OCI-LY3 (cell line): ENCODE measurements at regions not wholly inside any gene's neighbourhood (a gene's known extent, or its start where the extent isn't known, plus 50 kb on each side); places are given as distances from the start of the nearest gene placed in this dataset.
A peak's percentile ranks its signal among the peaks of the same experiment; 100 is the strongest.

ENCODE experiments used
- H2AFZ ChIP-seq: fragments of 200-600, 300-600 bp; shearing (Covaris generic); 2 replicates; pipeline ENCODE4 v1.6.0; 2014; ENCODE audit warnings: antibody characterized with exemption, low read depth, low read length
- H3K27ac ChIP-seq: fragments of 200-600, 300-600 bp; sonication (generic); 2 replicates; pipeline ENCODE4 v1.5.1; 2014; ENCODE audit warnings: mild to moderate bottlenecking, low read length, moderate library complexity, mixed read lengths
- H3K27me3 ChIP-seq: fragments of 200-600, 300-600 bp; sonication (generic); 2 replicates; pipeline ENCODE4 v1.6.1; 2014; ENCODE audit warnings: low read depth, low read length, mixed read lengths
- H3K36me3 ChIP-seq: fragments of 200-600, 300-600 bp; sonication (generic); replicated peaks from 2 replicates; pipeline ENCODE3; 2014; ENCODE audit warnings: low read depth, low read length, mixed read lengths
- H3K4me1 ChIP-seq: fragments of 300-600, 200-600 bp; sonication (generic); 2 replicates; pipeline ENCODE4 v1.6.1; 2014; ENCODE audit warnings: low read length, mixed read lengths
- H3K4me2 ChIP-seq: fragments of 200-600, 300-600 bp; sonication (generic); 2 replicates; pipeline ENCODE4 v1.6.1; 2014; ENCODE audit warnings: low read length, mixed read lengths
- H3K4me3 ChIP-seq: fragments of 300-600, 200-600 bp; sonication (generic); 2 replicates; pipeline ENCODE4 v1.5.1; 2014; ENCODE audit warnings: antibody characterized with exemption, mild to moderate bottlenecking, low read length, moderate library complexity
- H3K79me2 ChIP-seq: fragments of 300-600, 200-600 bp; shearing (Covaris generic); 2 replicates; pipeline ENCODE4 v1.6.1; 2014; ENCODE audit warnings: mild to moderate bottlenecking, low read length, mixed read lengths
- H3K9ac ChIP-seq: fragments of 300-600, 200-600 bp; shearing (Covaris generic); 2 replicates; pipeline ENCODE4 v1.6.0; 2014; ENCODE audit warnings: mild to moderate bottlenecking, low read length, moderate library complexity
- H3K9me3 ChIP-seq: fragments of 200-600, 300-600 bp; shearing (Covaris generic); 2 replicates; pipeline ENCODE4 v1.6.1; 2014; ENCODE audit warnings: low read length, mixed read lengths; ENCODE audit not compliant: insufficient read depth
- H4K20me1 ChIP-seq: fragments of 200-600, 300-600 bp; sonication (generic); 2 replicates; pipeline ENCODE4 v1.6.1; 2016; ENCODE audit warnings: low read length, mixed read lengths; ENCODE audit not compliant: insufficient read depth
- CTCF ChIP-seq: fragments of 200-600, 300-600 bp; sonication (generic); IDR thresholded peaks from 2 replicates; pipeline ENCODE4 v1.5.1; 2014; ENCODE audit warnings: antibody characterized with exemption, low read length, low read depth
- EZH2phosphoT487 ChIP-seq: fragments of 200-600 bp; shearing (Covaris generic); IDR thresholded peaks from 2 replicates; pipeline ENCODE4 v1.6.1; 2018; ENCODE audit warnings: antibody characterized with exemption, mixed run types, low read depth

- H4K20me1 ChIP-seq: no peaks in the 10 kb centered on the region
- H3K4me3 ChIP-seq: peak overlapping the region; percentile 4; the same call in 1 of the 2 replicates
- H3K9ac ChIP-seq: no peak overlapping the region
- no peaks in the 10 kb centered on the region for H3K27me3 ChIP-seq
- H3K9me3 ChIP-seq: no peaks in the 10 kb centered on the region
- no peaks in the 10 kb centered on the region for H3K79me2 ChIP-seq
- H2AFZ ChIP-seq: no peak overlapping the region
- H3K4me1 ChIP-seq: peaks cover 12% of the 10 kb centered on the region
- TF ChIP-seq EZH2phosphoT487 (no peak), CTCF (no peak)
- no peaks in the 10 kb centered on the region for H3K36me3 ChIP-seq
- peak overlapping the region; percentile 48 for H3K4me2 ChIP-seq
- no peak overlapping the region for H3K27ac ChIP-seq
Measured at GRCh38 chr3:30221619-30222018, 384.8 kb upstream of the TGFBR2 start.

- TF ChIP-seq EZH2phosphoT487: no peak
- no peak for TF ChIP-seq CTCF
- Histone ChIP-seq H3K4me2 (no peak overlapping the region), H3K9me3 (no peaks in the 10 kb centered on the region), H3K27me3 (no peaks in the 10 kb centered on the region), H3K79me2 (no peaks in the 10 kb centered on the region), H4K20me1 (no peaks in the 10 kb centered on the region), H3K4me3 (no peak overlapping the region), H3K36me3 (no peaks in the 10 kb centered on the region), H2AFZ (no peak overlapping the region), H3K27ac (no peak overlapping the region), H3K9ac (no peak overlapping the region), H3K4me1 (peaks cover 12% of the 10 kb centered on the region)
Measured at GRCh38 chr3:30222441-30222840, 384.0 kb upstream of the TGFBR2 start.

GRCh38 chr3:30225021-30225420, 381.4 kb upstream of the TGFBR2 start:
- H3K9ac ChIP-seq: no peak overlapping the region
- H3K4me1 ChIP-seq: peaks cover 12% of the 10 kb centered on the region
- no peak overlapping the region for H3K4me2 ChIP-seq
- H3K27me3 ChIP-seq: no peaks in the 10 kb centered on the region
- no peaks in the 10 kb centered on the region for H3K79me2 ChIP-seq
- no peak overlapping the region for H3K27ac ChIP-seq
- H3K36me3 ChIP-seq: no peaks in the 10 kb centered on the region
- H3K9me3 ChIP-seq: no peaks in the 10 kb centered on the region
- no peak for TF ChIP-seq CTCF
- TF ChIP-seq EZH2phosphoT487: no peak
- H4K20me1 ChIP-seq: no peaks in the 10 kb centered on the region
- H3K4me3 ChIP-seq: no peak overlapping the region
- no peak overlapping the region for H2AFZ ChIP-seq

GRCh38 chr3:30226601-30227151, 379.7 kb upstream of the TGFBR2 start:
- Histone ChIP-seq H3K9ac (no peak overlapping the region), H2AFZ (no peak overlapping the region), H4K20me1 (no peaks in the 10 kb centered on the region), H3K4me2 (no peak overlapping the region), H3K4me3 (no peak overlapping the region), H3K79me2 (no peaks in the 10 kb centered on the region), H3K36me3 (no peaks in the 10 kb centered on the region), H3K4me1 (peaks cover 8% of the 10 kb centered on the region), H3K27me3 (no peaks in the 10 kb centered on the region), H3K9me3 (no peaks in the 10 kb centered on the region), H3K27ac (no peak overlapping the region)
- TF ChIP-seq CTCF (no peak), EZH2phosphoT487 (no peak)
